ENCODE measurements at regions not wholly inside any gene's neighbourhood (a gene's known extent, or its start where the extent isn't known, plus 50 kb on each side); places are given as distances from the start of the nearest gene placed in this dataset.

DNA sequence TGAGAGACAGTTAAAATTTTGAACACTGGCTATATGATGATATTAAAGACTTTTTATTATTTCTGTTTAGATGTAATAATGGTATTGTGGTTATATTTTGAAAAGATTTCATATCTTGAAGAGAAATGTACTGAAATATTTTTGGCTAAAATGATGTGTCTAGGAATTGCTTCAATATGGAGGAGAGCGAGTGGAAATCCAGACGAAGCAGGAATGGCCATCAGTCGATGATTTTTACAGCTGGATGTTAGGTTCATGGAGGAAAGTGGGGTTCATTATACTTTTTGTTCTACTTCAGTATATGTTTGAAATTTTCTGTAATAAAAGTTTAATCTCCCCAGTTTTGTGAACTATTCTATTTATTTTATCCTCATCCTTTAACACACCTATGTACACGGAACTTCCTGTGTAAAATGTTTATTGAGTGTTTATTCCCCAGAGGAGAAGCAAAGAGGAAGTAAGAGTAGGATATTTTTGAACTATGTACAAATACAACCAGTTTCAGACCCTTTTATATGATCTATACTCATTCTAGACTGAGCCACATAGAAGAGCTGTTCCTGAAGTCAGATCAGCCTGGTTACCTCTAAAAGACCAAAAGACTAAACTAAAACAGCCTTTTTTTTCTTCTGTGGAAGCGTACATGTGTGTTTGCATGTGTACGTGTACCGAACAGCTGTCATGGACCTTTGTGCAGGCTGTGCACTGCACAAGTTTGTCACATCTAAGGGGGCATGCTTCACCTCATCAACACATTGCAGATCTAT lies 211.0 kb upstream of the NUDT4 start:
- Histone ChIP-seq H3K9me1 (ENCODE audit: insufficient read depth, low read length) (no peaks in the 10 kb centered on the region), H3K9ac (ENCODE audit: low read depth, low read length) (no peak overlapping the region), H3K56ac (ENCODE audit: extremely low read depth, insufficient read depth, low read length) (no peak overlapping the region), H3K23ac (ENCODE audit: low read depth, low read length) (no peak overlapping the region), H2AFZ (replicated peaks; ENCODE audit: low read length, poor library complexity) (no peak overlapping the region), H3K4me1 (ENCODE audit: control insufficient read depth, insufficient read depth, low read length) (peaks cover 6% of the 10 kb centered on the region; the same call in 1 of the 2 replicates), H3K9me3 (ENCODE audit: control insufficient read depth, insufficient read depth, low read length) (no peaks in the 10 kb centered on the region), H4K5ac (ENCODE audit: low read depth, low read length) (no peak overlapping the region), H3K79me1 (ENCODE audit: low read depth in 1 of 2, low read length in 2 of 2) (no peaks in the 10 kb centered on the region), H3K4me3 (ENCODE audit: insufficient read depth, low read depth, low read length) (no peak overlapping the region), H2AK9ac (replicated peaks; ENCODE audit: low read depth, low read length, poor library complexity) (no peak overlapping the region), H4K20me1 (ENCODE audit: insufficient read depth, low read length) (no peaks in the 10 kb centered on the region), H2BK5ac (ENCODE audit: low read depth, low read length, poor library complexity, severe bottlenecking) (no peak overlapping the region), H4K91ac (ENCODE audit: insufficient read depth, low read depth, low read length) (no peak overlapping the region), H3K4ac (ENCODE audit: low read depth, low read length) (no peak overlapping the region), H3K36me3 (ENCODE audit: control insufficient read depth, insufficient read depth, low read length) (no peaks in the 10 kb centered on the region), H3K27me3 (ENCODE audit: control insufficient read depth, insufficient read depth, low read length) (no peaks in the 10 kb centered on the region), H2AK5ac (ENCODE audit: low read depth, low read length) (peak overlapping the region; percentile 51; the same call in 1 of the 2 replicates), H2BK120ac (ENCODE audit: low read depth, low read length) (no peak overlapping the region), H2BK20ac (ENCODE audit: low read depth, low read length) (no peak overlapping the region), H3K18ac (ENCODE audit: low read depth, low read length) (no peak overlapping the region), H3K14ac (replicated peaks; ENCODE audit: low read depth, low read length) (no peak overlapping the region), H3K27ac (ENCODE audit: insufficient read depth, low read length) (no peak overlapping the region), H2BK15ac (ENCODE audit: low read depth, low read length) (no peak overlapping the region; the same call in 2 of the 3 replicates), H3K4me2 (ENCODE audit: low read depth, low read length) (no peak overlapping the region), H4K8ac (ENCODE audit: low read depth in 2 of 2, low read length in 2 of 2) (no peak overlapping the region)
- ChIA-PET POLR2A (ENCODE audit: unreplicated experiment) (no interaction called here), CTCF (no interaction called here)
- no CpG with 5 or more reads among the region's 7 CpGs for WGBS, 2 experiments (ENCODE audit: extremely low coverage in 2 of 2, insufficient read length in 1 of 2)
- TF ChIP-seq, protein P1, sequence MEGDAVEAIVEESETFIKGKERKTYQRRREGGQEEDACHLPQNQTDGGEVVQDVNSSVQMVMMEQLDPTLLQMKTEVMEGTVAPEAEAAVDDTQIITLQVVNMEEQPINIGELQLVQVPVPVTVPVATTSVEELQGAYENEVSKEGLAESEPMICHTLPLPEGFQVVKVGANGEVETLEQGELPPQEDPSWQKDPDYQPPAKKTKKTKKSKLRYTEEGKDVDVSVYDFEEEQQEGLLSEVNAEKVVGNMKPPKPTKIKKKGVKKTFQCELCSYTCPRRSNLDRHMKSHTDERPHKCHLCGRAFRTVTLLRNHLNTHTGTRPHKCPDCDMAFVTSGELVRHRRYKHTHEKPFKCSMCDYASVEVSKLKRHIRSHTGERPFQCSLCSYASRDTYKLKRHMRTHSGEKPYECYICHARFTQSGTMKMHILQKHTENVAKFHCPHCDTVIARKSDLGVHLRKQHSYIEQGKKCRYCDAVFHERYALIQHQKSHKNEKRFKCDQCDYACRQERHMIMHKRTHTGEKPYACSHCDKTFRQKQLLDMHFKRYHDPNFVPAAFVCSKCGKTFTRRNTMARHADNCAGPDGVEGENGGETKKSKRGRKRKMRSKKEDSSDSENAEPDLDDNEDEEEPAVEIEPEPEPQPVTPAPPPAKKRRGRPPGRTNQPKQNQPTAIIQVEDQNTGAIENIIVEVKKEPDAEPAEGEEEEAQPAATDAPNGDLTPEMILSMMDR (conservative IDR thresholded peaks at IDR 0.05; ENCODE audit: low read depth, low read length) = no peak
- no peak for TF ChIP-seq BHLHE40 (IDR thresholded peaks at IDR 0.05; ENCODE audit: low read depth, low read length)
- no peak for TF ChIP-seq POLR2A (IDR thresholded peaks at IDR 0.05; ENCODE audit: low read depth, low read length)
- no peak for TF ChIP-seq SMC3 (IDR thresholded peaks at IDR 0.05; ENCODE audit: low read depth, low read length)
- TF ChIP-seq MAZ (IDR thresholded peaks at IDR 0.05; ENCODE audit: borderline replicate concordance, low read depth, low read length) = no peak
- no peak for TF ChIP-seq CHD1 (IDR thresholded peaks at IDR 0.05; ENCODE audit: low read depth, low read length)
- no peak for TF ChIP-seq MAFK (IDR thresholded peaks at IDR 0.05; ENCODE audit: low read depth, low read length)
- no peak for TF ChIP-seq RCOR1 (IDR thresholded peaks at IDR 0.05; ENCODE audit: insufficient replicate concordance, low read length)
- no peak for TF ChIP-seq FOS (IDR thresholded peaks at IDR 0.05; ENCODE audit: low read depth, low read length)
- no peak for TF ChIP-seq CEBPB (IDR thresholded peaks at IDR 0.05; ENCODE audit: low read depth, low read length)
- no peak for TF ChIP-seq ELK1 (IDR thresholded peaks at IDR 0.05; ENCODE audit: borderline replicate concordance, low read depth, low read length)
- no peak for TF ChIP-seq MXI1 (IDR thresholded peaks at IDR 0.05; ENCODE audit: borderline replicate concordance, low read depth, low read length)
- TF ChIP-seq RFX5 (IDR thresholded peaks at IDR 0.05; ENCODE audit: low read depth, low read length) = no peak
- TF ChIP-seq USF2 (IDR thresholded peaks at IDR 0.05; ENCODE audit: low read depth, low read length) = no peak
- no peak for TF ChIP-seq RAD21 (IDR thresholded peaks at IDR 0.05; ENCODE audit: low read length)
- TF ChIP-seq NFE2L2 (IDR thresholded peaks at IDR 0.05; ENCODE audit: low read depth, low read length) = no peak
- dilution Hi-C loops (cut with HindIII; ENCODE audit: low sequenced_read_pairs, unreplicated experiment) = no loop called here
- intact Hi-C loops (cut with micrococcal nuclease) = no loop called here
- in situ Hi-C loops (cut with MboI; ENCODE audit: low sequenced_read_pairs) = no loop called here
- no peak for DNase-seq
- BruUV-seq (replicated peaks) = no TSS peak
- no peak for ATAC-seq (ENCODE audit: low read depth)

Measured in IMR-90 (cell line).